ENCODE measurements at regions not wholly inside any gene's neighbourhood (a gene's known extent, or its start where the extent isn't known, plus 50 kb on each side); places are given as distances from the start of the nearest gene placed in this dataset.

DNA sequence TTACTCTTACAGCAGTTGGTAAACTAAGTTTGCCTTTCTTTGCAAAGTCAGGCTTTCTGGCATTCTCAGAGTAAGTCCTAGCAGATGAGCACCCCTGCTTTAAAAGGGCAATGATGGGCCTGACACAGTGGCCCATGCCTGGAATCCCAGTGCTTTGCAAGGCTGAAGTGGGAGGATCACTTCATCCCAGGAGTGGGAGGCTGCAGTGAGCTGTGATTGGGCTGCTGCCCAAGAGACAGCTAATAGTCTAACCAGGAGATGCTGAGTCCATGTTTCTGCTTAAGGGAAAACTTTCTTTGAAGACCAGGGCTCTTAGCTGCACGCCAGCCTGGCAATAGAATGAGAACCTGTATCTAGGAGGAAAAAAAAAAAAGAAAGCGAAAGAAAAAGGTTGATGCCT lies 100.2 kb upstream of the MPP7 start:
- no peak for DNase-seq (ENCODE audit: extremely low spot score)
- Histone ChIP-seq H3K36me3 (no peaks in the 10 kb centered on the region), H3K4me1 (no peaks in the 10 kb centered on the region), H3K27ac (replicated peaks in 1 of 4) (no peak overlapping the region), H3K27me3 (no peaks in the 10 kb centered on the region), H3K4me3 (no peak overlapping the region), H3K9me3 (no peaks in the 10 kb centered on the region)
- WGBS: 94% methylated on average over 2 of the region's 2 CpGs
- intact Hi-C loops (cut with DNase I): no loop called here
- TF ChIP-seq EP300 (IDR thresholded peaks at IDR 0.05) (no peak), POLR2A (IDR thresholded peaks at IDR 0.05; ENCODE audit: low read depth) (no peak), POLR2AphosphoS5 (IDR thresholded peaks at IDR 0.05) (no peak)
- TF ChIP-seq, protein P1, sequence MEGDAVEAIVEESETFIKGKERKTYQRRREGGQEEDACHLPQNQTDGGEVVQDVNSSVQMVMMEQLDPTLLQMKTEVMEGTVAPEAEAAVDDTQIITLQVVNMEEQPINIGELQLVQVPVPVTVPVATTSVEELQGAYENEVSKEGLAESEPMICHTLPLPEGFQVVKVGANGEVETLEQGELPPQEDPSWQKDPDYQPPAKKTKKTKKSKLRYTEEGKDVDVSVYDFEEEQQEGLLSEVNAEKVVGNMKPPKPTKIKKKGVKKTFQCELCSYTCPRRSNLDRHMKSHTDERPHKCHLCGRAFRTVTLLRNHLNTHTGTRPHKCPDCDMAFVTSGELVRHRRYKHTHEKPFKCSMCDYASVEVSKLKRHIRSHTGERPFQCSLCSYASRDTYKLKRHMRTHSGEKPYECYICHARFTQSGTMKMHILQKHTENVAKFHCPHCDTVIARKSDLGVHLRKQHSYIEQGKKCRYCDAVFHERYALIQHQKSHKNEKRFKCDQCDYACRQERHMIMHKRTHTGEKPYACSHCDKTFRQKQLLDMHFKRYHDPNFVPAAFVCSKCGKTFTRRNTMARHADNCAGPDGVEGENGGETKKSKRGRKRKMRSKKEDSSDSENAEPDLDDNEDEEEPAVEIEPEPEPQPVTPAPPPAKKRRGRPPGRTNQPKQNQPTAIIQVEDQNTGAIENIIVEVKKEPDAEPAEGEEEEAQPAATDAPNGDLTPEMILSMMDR (IDR thresholded peaks at IDR 0.05): no peak

DNA sequence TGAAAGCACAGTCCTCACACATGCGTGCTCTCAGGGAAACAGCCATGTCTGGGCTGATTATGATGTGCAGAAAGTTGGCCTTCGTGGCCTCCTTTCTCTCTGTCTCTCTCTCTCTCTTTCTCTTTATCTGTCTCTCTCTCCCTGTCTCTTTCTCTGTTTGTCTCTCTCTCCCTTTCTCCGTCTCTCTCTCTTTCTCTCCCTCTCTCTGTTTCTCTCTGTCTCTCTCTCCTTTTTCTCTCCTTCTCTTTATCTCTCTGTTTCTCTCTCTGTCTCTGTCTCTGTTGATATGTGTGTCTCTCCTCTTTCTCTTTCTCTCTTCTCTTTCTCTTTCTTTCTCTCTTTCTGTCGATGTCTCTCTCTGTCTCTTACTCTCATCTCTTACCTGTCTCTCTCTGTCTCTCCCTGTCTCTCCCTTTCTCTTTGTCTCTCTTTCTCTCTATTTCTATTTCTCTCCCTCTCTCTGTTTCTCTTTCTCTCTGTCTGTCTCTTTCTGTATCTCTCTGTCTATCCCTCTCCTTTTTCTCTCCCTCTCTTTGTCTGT lies 105.4 kb upstream of the MPP7 start:
- no peak overlapping the region for H3K27ac ChIP-seq (replicated peaks in 1 of 4)
- H3K4me1 ChIP-seq: peaks cover 0 to 5% (median 0%) of the 10 kb centered on the region in 4 donors
- intact Hi-C loops (cut with DNase I): no loop called here
- TF ChIP-seq POLR2AphosphoS5 (IDR thresholded peaks at IDR 0.05) (no peak), EP300 (IDR thresholded peaks at IDR 0.05) (no peak), POLR2A (IDR thresholded peaks at IDR 0.05; ENCODE audit: low read depth) (no peak)
- TF ChIP-seq, protein P1 (IDR thresholded peaks at IDR 0.05): no peak
- no peaks in the 10 kb centered on the region for H3K27me3 ChIP-seq
- H3K36me3 ChIP-seq: no peaks in the 10 kb centered on the region
- H3K4me3 ChIP-seq: no peak overlapping the region
- WGBS: 87% methylated on average over 4 of the region's 4 CpGs
- DNase-seq (ENCODE audit: extremely low spot score): no peak
- H3K9me3 ChIP-seq: no peaks in the 10 kb centered on the region

DNA sequence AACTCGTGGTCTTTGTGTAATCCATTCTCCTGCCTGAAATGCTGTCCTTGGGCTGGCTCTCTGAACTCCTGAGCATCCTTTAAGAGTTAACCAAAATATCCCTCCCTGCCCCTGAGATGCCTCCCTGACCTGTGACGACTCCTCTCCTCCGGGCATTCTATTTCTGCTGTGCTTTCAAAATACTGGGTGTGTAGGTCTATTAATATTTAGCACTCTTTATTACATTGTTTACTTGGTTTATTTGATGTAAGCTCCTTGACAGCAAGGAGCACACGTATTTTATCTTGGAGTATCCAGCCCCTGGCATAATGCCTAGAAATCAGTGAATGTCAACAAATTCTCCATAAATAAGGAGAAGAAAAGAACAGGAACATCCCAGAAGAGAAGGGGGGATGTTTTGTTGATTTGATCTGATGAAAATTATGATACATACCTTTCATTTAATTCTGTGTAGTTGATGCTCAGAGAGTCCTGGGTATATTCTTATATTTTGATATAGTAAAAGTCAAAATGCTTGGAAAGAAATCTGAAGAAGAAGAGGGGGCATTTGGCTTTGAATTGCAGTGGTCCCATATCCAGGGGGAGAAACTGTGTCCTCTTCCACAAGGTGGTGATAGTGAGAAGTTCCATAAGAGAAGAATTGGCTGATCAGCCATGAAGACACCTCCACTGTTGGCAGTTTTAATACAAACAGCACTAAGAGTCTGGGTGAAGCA lies 107.7 kb upstream of the MPP7 start:
- 30% methylated on average over 4 of the region's 4 CpGs for WGBS
- H3K36me3 ChIP-seq: no peaks in the 10 kb centered on the region
- TF ChIP-seq EP300 (IDR thresholded peaks at IDR 0.05) (no peak), POLR2A (IDR thresholded peaks at IDR 0.05; ENCODE audit: low read depth) (no peak), POLR2AphosphoS5 (IDR thresholded peaks at IDR 0.05) (no peak)
- TF ChIP-seq, protein P1 (IDR thresholded peaks at IDR 0.05): no peak
- DNase-seq (ENCODE audit: extremely low spot score): no peak
- intact Hi-C loops (cut with DNase I): no loop called here
- no peaks in the 10 kb centered on the region for H3K9me3 ChIP-seq
- H3K27ac ChIP-seq (replicated peaks in 1 of 4): no peak overlapping the region
- peaks cover 0 to 5% (median 0%) of the 10 kb centered on the region in 4 donors for H3K4me1 ChIP-seq
- H3K27me3 ChIP-seq: no peaks in the 10 kb centered on the region
- H3K4me3 ChIP-seq: no peak overlapping the region

DNA sequence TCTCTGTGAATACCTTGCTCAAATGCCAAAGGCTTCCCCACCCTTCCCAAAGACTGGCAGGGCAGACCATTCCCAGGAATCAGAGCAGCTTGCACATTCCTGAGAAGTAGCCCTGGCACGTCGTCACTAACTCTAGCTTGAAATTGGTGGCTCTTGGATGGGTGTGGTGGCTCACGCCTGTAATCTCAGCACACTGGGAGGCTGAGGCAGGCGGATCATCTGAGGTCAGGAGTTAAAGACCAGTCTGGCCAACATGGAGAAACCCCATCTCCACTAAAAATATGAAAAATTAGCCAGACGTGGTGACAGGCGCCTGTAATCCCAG lies 108.2 kb upstream of the MPP7 start:
- no peaks in the 10 kb centered on the region for H3K36me3 ChIP-seq
- H3K4me3 ChIP-seq: no peak overlapping the region
- intact Hi-C loops (cut with DNase I): no loop called here
- TF ChIP-seq EP300 (IDR thresholded peaks at IDR 0.05) (no peak), POLR2A (IDR thresholded peaks at IDR 0.05; ENCODE audit: low read depth) (no peak), POLR2AphosphoS5 (IDR thresholded peaks at IDR 0.05) (no peak)
- TF ChIP-seq, protein P1 (IDR thresholded peaks at IDR 0.05): no peak
- H3K9me3 ChIP-seq: no peaks in the 10 kb centered on the region
- H3K27me3 ChIP-seq: no peaks in the 10 kb centered on the region
- H3K27ac ChIP-seq (replicated peaks in 1 of 4): no peak overlapping the region
- peaks cover 0 to 5% (median 0%) of the 10 kb centered on the region in 4 donors for H3K4me1 ChIP-seq
- WGBS: 89% methylated on average over 6 of the region's 6 CpGs
- DNase-seq (ENCODE audit: extremely low spot score): no peak

DNA sequence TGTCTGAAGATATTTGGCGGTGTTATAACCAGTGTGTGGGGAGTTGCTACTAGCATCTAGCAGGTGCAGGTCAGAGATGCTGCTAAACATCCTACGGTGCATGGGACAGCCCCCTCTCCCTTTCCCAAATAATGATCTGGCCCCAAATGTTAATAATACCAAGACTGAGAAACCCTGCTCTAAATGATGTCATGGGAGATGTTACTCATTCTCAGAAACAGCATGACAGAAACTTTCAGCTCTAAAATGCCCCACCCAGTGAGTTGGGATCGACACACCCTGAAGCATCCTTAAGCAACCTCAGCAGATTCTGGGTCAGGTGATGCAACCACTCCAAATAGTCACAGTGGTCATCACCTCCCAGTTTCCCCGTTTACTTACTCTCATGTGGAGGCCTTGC lies 108.8 kb upstream of the MPP7 start:
- 77% methylated on average over 4 of the region's 4 CpGs for WGBS

More for the DNA sequence above, 108.8 kb upstream of the MPP7 start:
- no peak for DNase-seq (ENCODE audit: extremely low spot score)
- Histone ChIP-seq H3K36me3 (no peaks in the 10 kb centered on the region), H3K4me1 (peaks cover 0 to 5% (median 0%) of the 10 kb centered on the region in 4 donors), H3K27ac (replicated peaks in 1 of 4) (no peak overlapping the region), H3K27me3 (no peaks in the 10 kb centered on the region), H3K9me3 (no peaks in the 10 kb centered on the region), H3K4me3 (no peak overlapping the region)
- intact Hi-C loops (cut with DNase I): no loop called here
- TF ChIP-seq EP300 (IDR thresholded peaks at IDR 0.05) (no peak), POLR2A (IDR thresholded peaks at IDR 0.05; ENCODE audit: low read depth) (no peak), POLR2AphosphoS5 (IDR thresholded peaks at IDR 0.05) (no peak)
- TF ChIP-seq, protein P1 (IDR thresholded peaks at IDR 0.05): no peak
